BLaER1 treated with 17β-estradiol and CSF1 and Interleukin-3, amounts not matched to agents 10 nM and 100 nM (cell line): ENCODE measurements at regions not wholly inside any gene's neighbourhood (a gene's known extent, or its start where the extent isn't known, plus 50 kb on each side); places are given as distances from the start of the nearest gene placed in this dataset.
A peak's percentile ranks its signal among the peaks of the same experiment; 100 is the strongest.

ENCODE experiments used
- H3K27ac ChIP-seq, 11 experiments: shearing (Covaris generic); formaldehyde crosslinking; 2 replicates each; pipeline ENCODE4 v1.8.1; 2022
- H3K27me3 ChIP-seq, 11 experiments: shearing (Covaris generic); formaldehyde crosslinking; 2 replicates each; pipeline ENCODE4 v1.8.1; 2022
- H3K36me3 ChIP-seq, 11 experiments: shearing (Covaris generic); formaldehyde crosslinking; 2 replicates each; pipeline ENCODE4 v1.8.1; 2022
- H3K4me1 ChIP-seq, 10 experiments: shearing (Covaris generic); formaldehyde crosslinking; 2 replicates each; pipeline ENCODE4 v1.8.1; 2022
- H3K4me2 ChIP-seq, 11 experiments: shearing (Covaris generic); formaldehyde crosslinking; 2 replicates each; pipeline ENCODE4 v1.8.1; 2022
- H3K4me3 ChIP-seq, 10 experiments: shearing (Covaris generic); formaldehyde crosslinking; 2 replicates each; pipeline ENCODE4 v1.8.1; 2022
- H3K9ac ChIP-seq, 11 experiments: shearing (Covaris generic); formaldehyde crosslinking; 2 replicates each; pipeline ENCODE4 v1.8.1; 2022
- H3K9me3 ChIP-seq, 11 experiments: shearing (Covaris generic); formaldehyde crosslinking; replicated peaks in 1 of 11; 2 replicates each; pipeline ENCODE4 v1.8.1; 2022
- H4K20me1 ChIP-seq, 11 experiments: shearing (Covaris generic); formaldehyde crosslinking; 2 replicates each; pipeline ENCODE4 v1.8.1; 2022
- Cebpa-rat ChIP-seq, 11 experiments: shearing (Covaris generic); IDR thresholded peaks; 2 replicates each; pipeline ENCODE4 v1.8.1; 2022

- Histone ChIP-seq H3K9me3 (peaks cover 0 to 6% (median 0%) of the 10 kb centered on the region in 11 experiments; a peak in 2 of 22 replicates), H3K9ac (no peak overlapping the region), H3K4me2 (peak overlapping the region in 3 of 11 experiments; percentile 1 to 7 (median 2); a peak in 2 of 22 replicates), H3K36me3 (no peaks in the 10 kb centered on the region), H4K20me1 (no peaks in the 10 kb centered on the region), H3K4me1 (peaks cover 0 to 5% (median 0%) of the 10 kb centered on the region in 10 experiments; a peak in 2 of 20 replicates), H3K27me3 (no peaks in the 10 kb centered on the region), H3K4me3 (no peak overlapping the region), H3K27ac (no peak overlapping the region)
- TF ChIP-seq Cebpa-rat (IDR thresholded peaks at IDR 0.05): no peak
Observed at GRCh38 chr7:26928703-26929347, 64.4 kb upstream of the SKAP2 start.

GRCh38 chr7:26925768-26926167, 61.4 kb upstream of the SKAP2 start:
- no peak overlapping the region for H3K4me3 ChIP-seq
- no peaks in the 10 kb centered on the region for H4K20me1 ChIP-seq
- no peaks in the 10 kb centered on the region for H3K36me3 ChIP-seq
- no peak for TF ChIP-seq Cebpa-rat (IDR thresholded peaks at IDR 0.05)
- peaks cover 0 to 5% (median 0%) of the 10 kb centered on the region in 10 experiments; a peak in 2 of 20 replicates for H3K4me1 ChIP-seq
- no peak overlapping the region for H3K9ac ChIP-seq
- no peak overlapping the region for H3K4me2 ChIP-seq
- H3K27me3 ChIP-seq: no peaks in the 10 kb centered on the region
- peaks cover 0 to under 1% (median 0%) of the 10 kb centered on the region in 11 experiments; a peak in 2 of 22 replicates for H3K9me3 ChIP-seq
- no peak overlapping the region for H3K27ac ChIP-seq

- no peak for TF ChIP-seq Cebpa-rat (IDR thresholded peaks at IDR 0.05)
- Histone ChIP-seq H3K36me3 (no peaks in the 10 kb centered on the region), H3K27ac (no peak overlapping the region), H3K27me3 (no peaks in the 10 kb centered on the region), H3K9ac (no peak overlapping the region), H3K4me2 (no peak overlapping the region), H3K4me3 (no peak overlapping the region), H3K4me1 (peaks cover 0 to 5% (median 0%) of the 10 kb centered on the region in 10 experiments; a peak in 2 of 20 replicates), H3K9me3 (no peaks in the 10 kb centered on the region; a peak in 1 of 22 replicates), H4K20me1 (no peaks in the 10 kb centered on the region)
Observed at GRCh38 chr7:26924149-26924767, 59.9 kb upstream of the SKAP2 start.

GRCh38 chr7:26919906-26920493, 55.6 kb upstream of the SKAP2 start:
- H3K27me3 ChIP-seq: no peaks in the 10 kb centered on the region
- TF ChIP-seq Cebpa-rat (IDR thresholded peaks at IDR 0.05): no peak

GRCh38 chr7:26918241-26918640, 53.9 kb upstream of the SKAP2 start:
- Histone ChIP-seq H3K36me3 (no peaks in the 10 kb centered on the region), H3K4me1 (no peaks in the 10 kb centered on the region), H3K4me3 (no peak overlapping the region), H3K27me3 (no peaks in the 10 kb centered on the region), H3K4me2 (no peak overlapping the region), H4K20me1 (no peaks in the 10 kb centered on the region), H3K9ac (no peak overlapping the region), H3K27ac (no peak overlapping the region), H3K9me3 (no peaks in the 10 kb centered on the region; a peak in 1 of 22 replicates)
- no peak for TF ChIP-seq Cebpa-rat (IDR thresholded peaks at IDR 0.05)

More at GRCh38 chr7:26919906-26920493, 55.6 kb upstream of the SKAP2 start:
- H4K20me1 ChIP-seq: no peaks in the 10 kb centered on the region
- no peak overlapping the region for H3K4me2 ChIP-seq
- H3K36me3 ChIP-seq: no peaks in the 10 kb centered on the region
- H3K4me1 ChIP-seq: no peaks in the 10 kb centered on the region
- no peak overlapping the region for H3K27ac ChIP-seq
- H3K9me3 ChIP-seq: no peaks in the 10 kb centered on the region; a peak in 1 of 22 replicates
- no peak overlapping the region for H3K4me3 ChIP-seq
- no peak overlapping the region for H3K9ac ChIP-seq

- Histone ChIP-seq H3K36me3 (no peaks in the 10 kb centered on the region), H3K4me3 (no peak overlapping the region), H3K27ac (no peak overlapping the region), H3K9me3 (no peaks in the 10 kb centered on the region), H3K4me1 (no peaks in the 10 kb centered on the region), H3K4me2 (no peak overlapping the region), H3K27me3 (no peaks in the 10 kb centered on the region), H4K20me1 (no peaks in the 10 kb centered on the region), H3K9ac (no peak overlapping the region)
- TF ChIP-seq Cebpa-rat (IDR thresholded peaks at IDR 0.05): no peak
Observed at GRCh38 chr7:26916779-26917320, 52.5 kb upstream of the SKAP2 start.

GRCh38 chr7:26916336-26916735, 51.9 kb upstream of the SKAP2 start:
- no peak overlapping the region for H3K9ac ChIP-seq
- H3K27ac ChIP-seq: no peak overlapping the region
- no peak for TF ChIP-seq Cebpa-rat (IDR thresholded peaks at IDR 0.05)
- H3K27me3 ChIP-seq: no peaks in the 10 kb centered on the region
- H3K4me1 ChIP-seq: no peaks in the 10 kb centered on the region
- H3K4me3 ChIP-seq: no peak overlapping the region
- H3K9me3 ChIP-seq: no peaks in the 10 kb centered on the region
- H4K20me1 ChIP-seq: no peaks in the 10 kb centered on the region
- no peaks in the 10 kb centered on the region for H3K36me3 ChIP-seq
- H3K4me2 ChIP-seq: no peak overlapping the region
